ENCODE measurements at regions not wholly inside any gene's neighbourhood (a gene's known extent, or its start where the extent isn't known, plus 50 kb on each side); places are given as distances from the start of the nearest gene placed in this dataset.
"Not testable (repeated sequence)": the region's sequence is repeated elsewhere in the genome, so short reads cannot be mapped to it uniquely, and the experiment has no call there.

DNA sequence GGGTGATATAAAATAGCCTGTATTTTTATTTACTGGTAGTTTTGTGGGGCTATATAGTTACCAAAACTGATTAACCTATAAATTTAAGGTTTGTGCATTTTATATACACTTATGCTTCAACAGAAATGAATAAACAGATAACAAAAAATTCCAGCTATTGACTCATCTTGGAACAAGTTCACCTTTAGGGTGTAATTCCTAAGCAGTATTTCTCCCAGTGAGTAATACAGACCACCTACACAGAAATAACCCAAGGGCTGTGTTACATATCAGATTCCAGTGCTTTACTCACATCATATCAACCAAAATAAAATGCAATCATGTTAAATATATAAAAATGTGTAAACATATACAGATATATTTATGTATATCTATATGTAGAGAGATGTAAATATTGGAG, 345.6 kb downstream of the ADAMTS20 start:
- no peak for DNase-seq (ENCODE audit: low read depth)
- TF ChIP-seq, protein P1, sequence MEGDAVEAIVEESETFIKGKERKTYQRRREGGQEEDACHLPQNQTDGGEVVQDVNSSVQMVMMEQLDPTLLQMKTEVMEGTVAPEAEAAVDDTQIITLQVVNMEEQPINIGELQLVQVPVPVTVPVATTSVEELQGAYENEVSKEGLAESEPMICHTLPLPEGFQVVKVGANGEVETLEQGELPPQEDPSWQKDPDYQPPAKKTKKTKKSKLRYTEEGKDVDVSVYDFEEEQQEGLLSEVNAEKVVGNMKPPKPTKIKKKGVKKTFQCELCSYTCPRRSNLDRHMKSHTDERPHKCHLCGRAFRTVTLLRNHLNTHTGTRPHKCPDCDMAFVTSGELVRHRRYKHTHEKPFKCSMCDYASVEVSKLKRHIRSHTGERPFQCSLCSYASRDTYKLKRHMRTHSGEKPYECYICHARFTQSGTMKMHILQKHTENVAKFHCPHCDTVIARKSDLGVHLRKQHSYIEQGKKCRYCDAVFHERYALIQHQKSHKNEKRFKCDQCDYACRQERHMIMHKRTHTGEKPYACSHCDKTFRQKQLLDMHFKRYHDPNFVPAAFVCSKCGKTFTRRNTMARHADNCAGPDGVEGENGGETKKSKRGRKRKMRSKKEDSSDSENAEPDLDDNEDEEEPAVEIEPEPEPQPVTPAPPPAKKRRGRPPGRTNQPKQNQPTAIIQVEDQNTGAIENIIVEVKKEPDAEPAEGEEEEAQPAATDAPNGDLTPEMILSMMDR (IDR thresholded peaks at IDR 0.05; ENCODE audit: control insufficient read depth, insufficient read depth, low read depth, low read length, missing control alignments) = no peak
- H3K4me3 ChIP-seq (ENCODE audit: control insufficient read depth, low read depth, low read length) = no peak overlapping the region

DNA sequence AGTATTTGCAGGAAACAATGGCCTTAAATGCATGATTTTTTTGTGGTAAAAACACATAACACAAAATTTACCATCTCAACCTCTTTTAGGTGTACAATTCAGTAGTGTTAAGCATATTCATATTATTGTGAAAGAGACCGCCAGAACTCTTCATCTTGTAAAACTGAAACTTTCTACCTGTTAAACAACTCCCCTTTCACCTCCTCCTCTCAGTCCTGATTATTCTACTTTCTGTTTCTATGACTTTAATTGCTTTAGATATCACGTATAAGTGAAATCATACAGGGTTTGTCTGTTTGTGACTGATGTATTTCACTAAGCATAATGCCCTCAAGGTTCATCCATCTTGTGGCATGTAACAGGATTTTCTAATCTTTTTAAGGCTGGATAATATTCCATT, 353.4 kb downstream of the ADAMTS20 start:
- TF ChIP-seq, protein P1 (IDR thresholded peaks at IDR 0.05; ENCODE audit: control insufficient read depth, insufficient read depth, low read depth, low read length, missing control alignments) = no peak
- no peak overlapping the region for H3K4me3 ChIP-seq (ENCODE audit: control insufficient read depth, low read depth, low read length)
- no peak for DNase-seq (ENCODE audit: low read depth)

DNA sequence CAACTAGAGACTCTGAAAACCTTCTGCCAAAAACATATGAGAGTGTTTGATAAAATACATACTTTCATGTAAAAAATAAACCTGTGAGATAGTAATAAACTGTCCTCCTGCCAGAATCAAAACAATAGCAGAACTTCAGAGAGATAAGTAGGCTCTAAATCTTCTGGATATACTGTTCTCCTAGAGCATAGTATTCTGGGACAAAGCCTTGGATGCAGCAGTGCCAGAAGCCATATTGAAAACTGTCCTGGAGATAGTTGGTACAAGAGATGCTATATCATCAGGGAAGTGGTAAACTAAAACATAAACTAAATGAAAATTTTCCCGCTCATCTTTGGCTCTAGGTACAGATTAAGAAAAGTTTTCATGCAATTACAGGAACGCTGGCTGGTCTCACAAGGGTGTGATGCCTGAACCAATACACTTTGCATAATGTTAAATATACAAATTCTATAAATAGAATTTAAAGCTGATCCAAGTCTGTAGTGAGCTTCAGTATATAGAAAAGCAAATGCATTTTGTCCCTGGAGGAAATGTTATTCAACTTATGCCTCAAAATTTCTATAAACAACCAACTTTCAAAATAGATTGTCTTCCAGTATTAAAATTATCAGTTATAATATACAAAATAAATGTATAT, 355.6 kb downstream of the ADAMTS20 start:
- no peak for DNase-seq (ENCODE audit: low read depth)
- H3K4me3 ChIP-seq (ENCODE audit: control insufficient read depth, low read depth, low read length) = no peak overlapping the region
- TF ChIP-seq, protein P1 (IDR thresholded peaks at IDR 0.05; ENCODE audit: control insufficient read depth, insufficient read depth, low read depth, low read length, missing control alignments) = no peak

DNA sequence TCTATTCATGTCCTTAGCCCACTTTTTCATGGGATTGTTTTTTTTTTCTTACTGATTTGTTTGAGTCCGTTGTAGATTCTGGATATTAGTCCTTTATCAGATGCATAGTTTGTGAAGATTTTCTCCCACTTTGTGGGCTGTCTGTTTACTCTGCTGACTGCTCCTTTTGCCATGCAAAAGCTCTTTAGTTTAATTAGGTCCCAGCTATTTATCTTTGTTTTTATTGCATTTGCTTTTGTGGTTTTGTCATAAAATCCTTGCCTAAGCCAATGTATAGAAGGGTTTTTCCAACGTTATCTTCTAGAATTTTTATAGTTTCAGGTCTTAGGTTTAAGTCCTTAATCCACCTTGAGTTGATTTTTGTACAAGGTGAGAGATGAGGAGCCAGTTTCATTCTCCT, 358.9 kb downstream of the ADAMTS20 start:
- not testable (repeated sequence) for DNase-seq (ENCODE audit: low read depth); H3K4me3 ChIP-seq (ENCODE audit: control insufficient read depth, low read depth, low read length)

DNA sequence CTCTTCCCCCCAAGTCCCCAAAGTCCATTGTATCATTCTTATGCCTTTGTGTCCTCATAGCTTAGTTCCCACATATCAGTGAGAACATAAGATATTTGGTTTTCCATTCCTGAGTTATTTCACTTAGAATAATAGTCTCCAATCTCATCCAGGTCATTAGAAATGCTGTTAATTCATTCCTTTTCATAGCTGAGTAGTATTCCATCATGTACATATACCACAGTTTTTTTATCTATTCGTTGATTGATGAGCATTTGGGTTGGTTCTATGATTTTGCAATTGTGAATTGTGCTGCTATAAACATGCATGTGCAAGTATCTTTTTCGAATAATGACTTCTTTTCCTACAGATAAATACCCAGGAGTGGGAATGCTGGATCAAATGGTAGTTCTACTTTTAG, 359.6 kb downstream of the ADAMTS20 start:
- not testable (repeated sequence) for DNase-seq (ENCODE audit: low read depth)

DNA sequence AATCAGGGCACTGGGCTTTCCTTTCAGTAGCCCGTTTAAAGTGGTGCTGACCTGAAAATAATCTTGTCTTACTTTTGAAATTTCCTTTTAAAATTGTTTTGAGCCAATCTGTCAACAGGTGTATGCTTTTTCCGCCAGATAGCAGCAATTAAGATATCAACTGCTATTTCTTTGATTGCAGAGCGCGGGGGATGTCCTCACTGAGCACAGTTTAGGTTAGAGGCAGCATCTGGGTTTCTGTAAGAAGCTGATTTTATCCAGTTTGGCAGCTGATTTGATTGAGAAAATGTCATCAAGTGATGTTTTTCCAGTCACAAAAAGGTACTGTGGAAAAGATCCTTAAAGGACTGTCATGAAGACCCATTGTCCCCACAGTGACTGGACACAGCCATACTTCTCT, 371.8 kb downstream of the ADAMTS20 start:
- TF ChIP-seq, protein P1 (IDR thresholded peaks at IDR 0.05; ENCODE audit: control insufficient read depth, insufficient read depth, low read depth, low read length, missing control alignments) = no peak
- H3K4me3 ChIP-seq (ENCODE audit: control insufficient read depth, low read depth, low read length) = no peak overlapping the region
- no peak for DNase-seq (ENCODE audit: low read depth)

More for the DNA sequence above, 359.6 kb downstream of the ADAMTS20 start:
- not testable (repeated sequence) for H3K4me3 ChIP-seq (ENCODE audit: control insufficient read depth, low read depth, low read length)

DNA sequence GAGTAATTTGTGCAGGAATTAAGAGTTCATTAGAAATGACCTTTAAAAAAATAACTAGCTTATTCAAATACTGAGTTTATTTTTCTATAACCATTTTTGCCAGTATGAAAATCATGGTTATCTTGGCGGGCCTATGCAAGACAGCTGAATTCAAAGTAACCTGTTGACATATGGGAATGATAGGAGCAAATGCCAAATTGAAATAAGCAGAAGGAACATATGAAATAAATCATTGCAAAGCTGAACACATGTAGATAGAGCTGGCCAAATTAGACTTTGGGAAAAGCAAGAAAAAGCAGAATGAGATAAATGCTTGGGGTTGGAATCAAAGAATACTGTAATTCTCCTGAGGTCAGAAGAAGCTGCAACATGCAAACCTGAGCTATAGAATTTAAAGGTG, 372.5 kb downstream of the ADAMTS20 start:
- no peak overlapping the region for H3K4me3 ChIP-seq (ENCODE audit: control insufficient read depth, low read depth, low read length)
- no peak for DNase-seq (ENCODE audit: low read depth)
- TF ChIP-seq, protein P1 (IDR thresholded peaks at IDR 0.05; ENCODE audit: control insufficient read depth, insufficient read depth, low read depth, low read length, missing control alignments) = no peak

DNA sequence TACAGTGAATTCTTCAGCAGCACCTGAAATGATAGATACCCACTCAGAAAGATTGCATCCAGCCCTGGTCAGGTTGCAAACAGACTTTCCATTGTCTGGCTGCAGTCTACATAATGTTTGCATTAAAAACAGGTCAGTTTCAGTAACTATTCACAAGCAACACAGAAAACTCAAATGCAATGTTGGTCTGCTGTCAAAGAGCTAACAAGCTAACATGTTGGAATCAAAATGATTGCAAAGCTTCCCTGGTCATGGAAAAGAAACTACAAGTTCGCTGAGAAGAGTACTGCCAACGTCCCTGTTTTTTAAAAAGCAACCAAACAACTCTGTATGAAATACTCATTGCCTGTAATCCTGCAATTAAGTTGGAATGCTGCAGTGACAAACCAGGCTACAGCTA, 374.7 kb downstream of the ADAMTS20 start:
- H3K4me3 ChIP-seq (ENCODE audit: control insufficient read depth, low read depth, low read length) = no peak overlapping the region
- TF ChIP-seq, protein P1 (IDR thresholded peaks at IDR 0.05; ENCODE audit: control insufficient read depth, insufficient read depth, low read depth, low read length, missing control alignments) = no peak
- no peak for DNase-seq (ENCODE audit: low read depth)

Measured in AG09309 (cell line).